ENCODE measurements at regions not wholly inside any gene's neighbourhood (a gene's known extent, or its start where the extent isn't known, plus 50 kb on each side); places are given as distances from the start of the nearest gene placed in this dataset.

DNA sequence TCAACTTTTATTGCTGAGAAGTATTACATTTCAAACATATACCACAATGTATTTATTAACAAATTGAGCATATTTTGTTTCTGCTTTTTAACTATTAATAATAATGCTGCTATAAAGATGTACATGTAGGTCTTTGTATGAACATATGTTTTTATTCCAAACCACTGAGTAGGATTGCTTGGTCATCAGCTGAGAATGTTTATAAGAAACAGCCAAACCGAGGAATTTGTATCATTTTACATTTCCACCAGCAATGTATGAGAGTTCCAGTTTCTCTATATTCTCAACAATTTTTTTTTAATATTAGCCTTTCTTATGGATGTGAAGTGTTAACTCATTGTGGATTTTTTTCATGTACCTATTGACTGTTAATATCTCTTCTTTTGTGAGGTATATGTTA, 119.5 kb upstream of the MDFIC2 start:
- Mint-ChIP-seq H3K27ac (ENCODE audit: unreplicated experiment) (no peak overlapping the region), H3K9me3 (ENCODE audit: unreplicated experiment) (no peaks in the 10 kb centered on the region), H3K36me3 (ENCODE audit: low read depth, unreplicated experiment) (no peaks in the 10 kb centered on the region), H3K4me1 (ENCODE audit: unreplicated experiment) (no peaks in the 10 kb centered on the region), H3K4me3 (ENCODE audit: unreplicated experiment) (no peak overlapping the region), H3K27me3 (ENCODE audit: unreplicated experiment) (peaks cover 3% of the 10 kb centered on the region)
- DNase-seq (ENCODE audit: low spot score), result no peak
- TF ChIP-seq, protein P1, sequence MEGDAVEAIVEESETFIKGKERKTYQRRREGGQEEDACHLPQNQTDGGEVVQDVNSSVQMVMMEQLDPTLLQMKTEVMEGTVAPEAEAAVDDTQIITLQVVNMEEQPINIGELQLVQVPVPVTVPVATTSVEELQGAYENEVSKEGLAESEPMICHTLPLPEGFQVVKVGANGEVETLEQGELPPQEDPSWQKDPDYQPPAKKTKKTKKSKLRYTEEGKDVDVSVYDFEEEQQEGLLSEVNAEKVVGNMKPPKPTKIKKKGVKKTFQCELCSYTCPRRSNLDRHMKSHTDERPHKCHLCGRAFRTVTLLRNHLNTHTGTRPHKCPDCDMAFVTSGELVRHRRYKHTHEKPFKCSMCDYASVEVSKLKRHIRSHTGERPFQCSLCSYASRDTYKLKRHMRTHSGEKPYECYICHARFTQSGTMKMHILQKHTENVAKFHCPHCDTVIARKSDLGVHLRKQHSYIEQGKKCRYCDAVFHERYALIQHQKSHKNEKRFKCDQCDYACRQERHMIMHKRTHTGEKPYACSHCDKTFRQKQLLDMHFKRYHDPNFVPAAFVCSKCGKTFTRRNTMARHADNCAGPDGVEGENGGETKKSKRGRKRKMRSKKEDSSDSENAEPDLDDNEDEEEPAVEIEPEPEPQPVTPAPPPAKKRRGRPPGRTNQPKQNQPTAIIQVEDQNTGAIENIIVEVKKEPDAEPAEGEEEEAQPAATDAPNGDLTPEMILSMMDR (IDR thresholded peaks at IDR 0.05; ENCODE audit: unreplicated experiment), result no peak

DNA sequence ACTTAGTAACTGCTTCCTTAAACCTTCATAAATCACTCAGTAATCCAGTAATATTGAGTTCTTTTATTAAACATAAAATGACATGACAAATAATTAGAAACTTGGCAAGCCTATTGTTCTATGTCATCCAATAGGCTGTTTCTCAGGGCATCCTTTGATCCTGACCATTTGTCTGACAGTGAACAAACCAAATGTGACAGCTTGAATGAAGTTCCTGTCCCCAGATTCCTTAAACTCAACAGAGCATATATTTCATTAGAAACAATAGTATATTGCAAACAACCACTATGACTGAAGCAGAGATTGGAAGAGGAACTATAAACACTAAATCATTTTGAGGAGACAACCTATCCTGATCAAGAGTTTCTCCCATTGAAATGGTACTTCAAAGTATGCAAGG, 113.6 kb upstream of the MDFIC2 start:
- H3K36me3 Mint-ChIP-seq (ENCODE audit: low read depth, unreplicated experiment), result no peaks in the 10 kb centered on the region

DNA sequence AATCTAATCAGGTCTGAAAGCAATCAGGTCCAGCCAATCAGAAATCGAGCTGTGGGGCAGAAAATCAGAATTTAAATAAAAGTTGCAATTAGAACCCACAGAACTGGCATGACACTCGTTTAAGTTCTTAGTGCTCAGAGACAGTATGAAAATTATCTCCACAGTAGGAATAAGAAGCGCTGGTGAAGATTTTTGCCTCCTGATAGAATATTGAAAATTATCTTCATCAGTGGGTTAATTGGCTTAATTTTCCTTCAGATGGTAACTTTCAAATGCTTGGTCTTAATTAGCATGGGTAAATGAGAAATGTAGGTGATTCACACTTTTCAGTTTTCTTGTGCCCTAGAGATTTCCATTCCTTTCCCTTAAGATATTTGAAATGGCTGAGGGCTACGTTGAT, 109.1 kb upstream of the MDFIC2 start:
- Mint-ChIP-seq H3K27ac (ENCODE audit: unreplicated experiment) (no peak overlapping the region), H3K4me3 (ENCODE audit: unreplicated experiment) (no peak overlapping the region), H3K36me3 (ENCODE audit: low read depth, unreplicated experiment) (no peaks in the 10 kb centered on the region), H3K27me3 (ENCODE audit: unreplicated experiment) (no peaks in the 10 kb centered on the region), H3K4me1 (ENCODE audit: unreplicated experiment) (no peaks in the 10 kb centered on the region), H3K9me3 (ENCODE audit: unreplicated experiment) (no peaks in the 10 kb centered on the region)
- TF ChIP-seq, protein P1 (IDR thresholded peaks at IDR 0.05; ENCODE audit: unreplicated experiment), result no peak
- no peak for DNase-seq (ENCODE audit: low spot score)

More for the DNA sequence above, 113.6 kb upstream of the MDFIC2 start:
- Mint-ChIP-seq H3K9me3 (ENCODE audit: unreplicated experiment) (no peaks in the 10 kb centered on the region), H3K27ac (ENCODE audit: unreplicated experiment) (no peak overlapping the region), H3K27me3 (ENCODE audit: unreplicated experiment) (no peaks in the 10 kb centered on the region), H3K4me1 (ENCODE audit: unreplicated experiment) (no peaks in the 10 kb centered on the region), H3K4me3 (ENCODE audit: unreplicated experiment) (no peak overlapping the region)
- no peak for DNase-seq (ENCODE audit: low spot score)
- TF ChIP-seq, protein P1 (IDR thresholded peaks at IDR 0.05; ENCODE audit: unreplicated experiment), result no peak

DNA sequence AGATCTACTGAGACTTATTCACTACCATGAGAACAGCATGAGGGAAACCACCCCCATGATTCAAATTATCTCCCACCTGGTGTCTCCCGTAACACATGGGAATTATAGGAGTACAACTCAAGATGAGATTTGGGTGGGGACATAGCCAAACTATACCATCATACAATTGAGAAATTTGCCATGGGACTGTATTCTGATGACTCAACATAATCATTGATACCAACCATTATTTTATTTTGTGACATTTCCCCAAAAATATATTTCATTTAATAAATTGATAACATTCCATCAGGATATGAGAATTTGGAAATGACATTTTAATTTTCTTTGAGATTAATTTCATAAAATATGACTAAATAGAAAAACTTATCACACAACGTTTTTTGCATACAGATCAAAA, 96.6 kb upstream of the MDFIC2 start:
- no peaks in the 10 kb centered on the region for H3K9me3 Mint-ChIP-seq (ENCODE audit: unreplicated experiment)
- no peaks in the 10 kb centered on the region for H3K27me3 Mint-ChIP-seq (ENCODE audit: unreplicated experiment)
- no peak overlapping the region for H3K27ac Mint-ChIP-seq (ENCODE audit: unreplicated experiment)
- no peak for DNase-seq (ENCODE audit: low spot score)
- no peak overlapping the region for H3K4me3 Mint-ChIP-seq (ENCODE audit: unreplicated experiment)
- H3K4me1 Mint-ChIP-seq (ENCODE audit: unreplicated experiment), result no peaks in the 10 kb centered on the region
- TF ChIP-seq, protein P1 (IDR thresholded peaks at IDR 0.05; ENCODE audit: unreplicated experiment), result no peak
- H3K36me3 Mint-ChIP-seq (ENCODE audit: low read depth, unreplicated experiment), result peaks cover 7% of the 10 kb centered on the region

DNA sequence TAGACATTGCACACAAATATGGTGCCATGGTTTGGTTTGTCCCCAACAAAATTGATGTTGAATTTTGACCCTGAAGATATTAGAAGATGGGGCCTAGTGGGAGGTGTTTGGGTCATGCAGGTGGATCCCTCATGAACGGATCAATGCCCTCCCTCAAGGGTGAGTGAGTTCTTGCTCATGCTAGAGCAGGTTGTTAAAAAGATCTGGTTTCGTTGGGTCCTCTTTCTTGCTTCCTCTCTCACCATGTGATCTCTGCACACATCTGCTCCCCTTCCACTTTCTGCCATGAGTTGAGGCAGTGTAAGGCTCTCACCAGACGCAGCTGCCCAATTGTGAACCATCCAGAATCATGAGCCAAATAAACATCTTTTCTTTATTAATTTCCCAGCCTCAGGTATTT, 87.8 kb upstream of the MDFIC2 start:
- TF ChIP-seq, protein P1 (IDR thresholded peaks at IDR 0.05; ENCODE audit: unreplicated experiment), result no peak
- no peak overlapping the region for H3K4me3 Mint-ChIP-seq (ENCODE audit: unreplicated experiment)
- no peaks in the 10 kb centered on the region for H3K36me3 Mint-ChIP-seq (ENCODE audit: low read depth, unreplicated experiment)
- no peaks in the 10 kb centered on the region for H3K9me3 Mint-ChIP-seq (ENCODE audit: unreplicated experiment)
- H3K27me3 Mint-ChIP-seq (ENCODE audit: unreplicated experiment), result peaks cover 2% of the 10 kb centered on the region
- no peak overlapping the region for H3K27ac Mint-ChIP-seq (ENCODE audit: unreplicated experiment)
- no peaks in the 10 kb centered on the region for H3K4me1 Mint-ChIP-seq (ENCODE audit: unreplicated experiment)
- DNase-seq (ENCODE audit: low spot score), result no peak

Measured in endothelial cell (in vitro differentiated cells).